H4 (cell line): ENCODE measurements at regions not wholly inside any gene's neighbourhood (a gene's known extent, or its start where the extent isn't known, plus 50 kb on each side); places are given as distances from the start of the nearest gene placed in this dataset.
A peak's percentile ranks its signal among the peaks of the same experiment; 100 is the strongest.

Experiments used
- DNase-seq: peaks from one replicate; pipeline ENCODE4 v3.0.0-alpha.2; 2015; ENCODE audit warnings: low spot score

- no peak for DNase-seq
Measured at GRCh38 chr12:115506822-115507559, 770.5 kb downstream of the MED13L start.

GRCh38 chr12:115504306-115505290 lies 772.9 kb downstream of the MED13L start:
- no peak for DNase-seq

GRCh38 chr12:115500872-115501271 lies 776.6 kb downstream of the MED13L start:
- no peak for DNase-seq

- DNase-seq = no peak
Measured at GRCh38 chr12:115495300-115495699, 782.2 kb downstream of the MED13L start.

GRCh38 chr12:115492553-115492952 lies 784.9 kb downstream of the MED13L start:
- DNase-seq = no peak

GRCh38 chr12:115491511-115492250 lies 785.8 kb downstream of the MED13L start:
- DNase-seq = no peak

GRCh38 chr12:115489253-115489652 lies 788.2 kb downstream of the MED13L start:
- no peak for DNase-seq

- DNase-seq = no peak
Measured at GRCh38 chr12:115485967-115486366, 791.5 kb downstream of the MED13L start.

GRCh38 chr12:115485503-115485902 lies 792.0 kb downstream of the MED13L start:
- DNase-seq = no peak

GRCh38 chr12:115482943-115483342 lies 794.5 kb downstream of the MED13L start:
- DNase-seq = no peak

GRCh38 chr12:115481141-115481540 lies 796.4 kb downstream of the MED13L start:
- DNase-seq = no peak

- DNase-seq = no peak
Measured at GRCh38 chr12:115478505-115478904, 794.5 kb upstream of the TBX3 start.

- no peak for DNase-seq
Measured at GRCh38 chr12:115474539-115475353, 790.8 kb upstream of the TBX3 start.

- DNase-seq = no peak
Measured at GRCh38 chr12:115473257-115473956, 789.4 kb upstream of the TBX3 start.

- no peak for DNase-seq
Measured at GRCh38 chr12:115472852-115473251, 788.9 kb upstream of the TBX3 start.

- DNase-seq = no peak
Measured at GRCh38 chr12:115470977-115471376, 787.0 kb upstream of the TBX3 start.

GRCh38 chr12:115470526-115470925 lies 786.6 kb upstream of the TBX3 start:
- no peak for DNase-seq

- DNase-seq = peak; percentile 49
Measured at GRCh38 chr12:115468087-115468510, 784.1 kb upstream of the TBX3 start.

- DNase-seq = no peak
Measured at GRCh38 chr12:115467531-115467930, 783.6 kb upstream of the TBX3 start.

- DNase-seq = no peak
Measured at GRCh38 chr12:115466076-115466475, 782.1 kb upstream of the TBX3 start.

GRCh38 chr12:115464661-115465060 lies 780.7 kb upstream of the TBX3 start:
- no peak for DNase-seq
